Mammary epithelial cell (primary cell): ENCODE measurements at regions not wholly inside any gene's neighbourhood (a gene's known extent, or its start where the extent isn't known, plus 50 kb on each side); places are given as distances from the start of the nearest gene placed in this dataset.

Experiments used
- EZH2 ChIP-seq: IDR thresholded peaks from 2 replicates; pipeline ENCODE4 v1.6.1; 2012; ENCODE audit warnings: low read length, inconsistent platforms, borderline replicate concordance
- TF ChIP-seq, protein P1 (sequence below), 2 donors: IDR thresholded peaks in 1 of 2; conservative IDR thresholded peaks in 1 of 2; 2 replicates each; pipeline ENCODE4 v1.5.1; 2011 to 2012; ENCODE audit warnings: inconsistent platforms in 2 of 2, low read length in 2 of 2, mild to moderate bottlenecking in 2 of 2, control low read depth in 1 of 2, low read depth in 1 of 2; ENCODE audit not compliant: insufficient read depth in 1 of 2; ENCODE audit errors: extremely low read depth in 1 of 2

DNA sequence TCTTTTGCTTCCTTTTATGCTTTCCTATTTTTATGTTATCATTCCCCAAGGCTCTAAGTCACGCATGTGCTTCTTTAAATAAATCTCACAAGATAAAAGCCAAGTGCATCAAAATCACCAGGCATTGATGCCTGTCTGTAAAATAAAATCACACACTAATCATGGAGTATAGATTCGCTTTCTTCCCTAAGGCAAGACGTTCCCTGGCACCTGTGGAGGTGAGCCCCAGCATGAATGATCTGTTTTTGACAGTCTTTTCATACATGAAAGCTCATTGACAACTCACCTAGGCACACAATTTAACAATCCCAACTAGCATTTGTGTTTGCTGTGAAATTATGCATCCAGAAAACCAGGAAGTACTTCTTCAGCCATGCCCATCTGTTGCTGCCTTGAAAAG lies 146.9 kb upstream of the DMAC1 start:
- TF ChIP-seq, protein P1, sequence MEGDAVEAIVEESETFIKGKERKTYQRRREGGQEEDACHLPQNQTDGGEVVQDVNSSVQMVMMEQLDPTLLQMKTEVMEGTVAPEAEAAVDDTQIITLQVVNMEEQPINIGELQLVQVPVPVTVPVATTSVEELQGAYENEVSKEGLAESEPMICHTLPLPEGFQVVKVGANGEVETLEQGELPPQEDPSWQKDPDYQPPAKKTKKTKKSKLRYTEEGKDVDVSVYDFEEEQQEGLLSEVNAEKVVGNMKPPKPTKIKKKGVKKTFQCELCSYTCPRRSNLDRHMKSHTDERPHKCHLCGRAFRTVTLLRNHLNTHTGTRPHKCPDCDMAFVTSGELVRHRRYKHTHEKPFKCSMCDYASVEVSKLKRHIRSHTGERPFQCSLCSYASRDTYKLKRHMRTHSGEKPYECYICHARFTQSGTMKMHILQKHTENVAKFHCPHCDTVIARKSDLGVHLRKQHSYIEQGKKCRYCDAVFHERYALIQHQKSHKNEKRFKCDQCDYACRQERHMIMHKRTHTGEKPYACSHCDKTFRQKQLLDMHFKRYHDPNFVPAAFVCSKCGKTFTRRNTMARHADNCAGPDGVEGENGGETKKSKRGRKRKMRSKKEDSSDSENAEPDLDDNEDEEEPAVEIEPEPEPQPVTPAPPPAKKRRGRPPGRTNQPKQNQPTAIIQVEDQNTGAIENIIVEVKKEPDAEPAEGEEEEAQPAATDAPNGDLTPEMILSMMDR (conservative IDR thresholded peaks at IDR 0.05 in 1 of 2, IDR thresholded peaks at IDR 0.05 in 1 of 2; ENCODE audit: extremely low read depth in 1 of 2, insufficient read depth in 1 of 2, low read depth in 1 of 2, low read length in 2 of 2), result no peak
- TF ChIP-seq EZH2, result no peak
